ENCODE measurements at regions not wholly inside any gene's neighbourhood (a gene's known extent, or its start where the extent isn't known, plus 50 kb on each side); places are given as distances from the start of the nearest gene placed in this dataset.

DNA sequence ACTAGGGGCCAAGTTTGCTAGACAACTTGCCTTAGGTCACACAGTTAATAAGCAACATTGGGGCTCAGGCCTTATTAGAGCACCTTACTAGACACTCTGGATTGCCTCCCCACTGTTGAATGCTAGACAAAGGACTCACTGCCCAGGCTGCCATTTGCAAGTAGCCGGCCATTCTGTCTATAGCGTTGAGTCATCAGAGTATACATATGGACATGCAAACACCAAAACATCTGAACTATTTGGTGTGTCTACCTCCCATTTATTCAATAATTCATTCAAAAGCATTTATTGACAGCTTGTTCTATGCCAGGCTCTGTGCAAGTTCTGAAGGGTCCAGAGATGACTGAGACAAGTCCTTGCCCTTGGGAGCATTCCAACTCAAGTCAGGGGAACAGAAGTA is 181.4 kb upstream of the DPT start:
- Histone ChIP-seq H3K9me3 (ENCODE audit: insufficient read depth, low read depth, low read length) (no peaks in the 10 kb centered on the region), H3K4me2 (ENCODE audit: low read length) (no peak overlapping the region), H3K27me3 (ENCODE audit: insufficient read depth, low read length) (no peaks in the 10 kb centered on the region), H3K9ac (ENCODE audit: low read length) (no peak overlapping the region), H3K4me3 (ENCODE audit: insufficient read depth, low read depth, low read length) (no peak overlapping the region), H3K4me1 (ENCODE audit: insufficient read depth, low read length) (no peaks in the 10 kb centered on the region), H4K20me1 (ENCODE audit: insufficient read depth, low read length) (no peaks in the 10 kb centered on the region), H3K36me3 (ENCODE audit: insufficient read depth, low read length) (no peaks in the 10 kb centered on the region), H3K79me2 (ENCODE audit: insufficient read depth, low read length) (no peaks in the 10 kb centered on the region), H3K27ac (ENCODE audit: low read depth, low read length) (no peak overlapping the region), H2AFZ (ENCODE audit: low read depth, low read length) (no peak overlapping the region)
- no peak for TF ChIP-seq EZH2 (IDR thresholded peaks at IDR 0.05; ENCODE audit: insufficient read depth, low read length)
- Mint-ChIP-seq H3K27ac (ENCODE audit: unreplicated experiment) (peak overlapping the region; percentile 4), H3K27me3 (ENCODE audit: low read depth, unreplicated experiment) (no peaks in the 10 kb centered on the region), H3K9me3 (ENCODE audit: unreplicated experiment) (no peaks in the 10 kb centered on the region), H3K4me3 (ENCODE audit: unreplicated experiment) (no peak overlapping the region), H3K36me3 (ENCODE audit: low read depth, unreplicated experiment) (no peaks in the 10 kb centered on the region), H3K4me1 (ENCODE audit: low read depth, unreplicated experiment) (peaks cover 3% of the 10 kb centered on the region)
- FAIRE-seq (no peak), DNase-seq (ENCODE audit: low read depth) (no peak)

DNA sequence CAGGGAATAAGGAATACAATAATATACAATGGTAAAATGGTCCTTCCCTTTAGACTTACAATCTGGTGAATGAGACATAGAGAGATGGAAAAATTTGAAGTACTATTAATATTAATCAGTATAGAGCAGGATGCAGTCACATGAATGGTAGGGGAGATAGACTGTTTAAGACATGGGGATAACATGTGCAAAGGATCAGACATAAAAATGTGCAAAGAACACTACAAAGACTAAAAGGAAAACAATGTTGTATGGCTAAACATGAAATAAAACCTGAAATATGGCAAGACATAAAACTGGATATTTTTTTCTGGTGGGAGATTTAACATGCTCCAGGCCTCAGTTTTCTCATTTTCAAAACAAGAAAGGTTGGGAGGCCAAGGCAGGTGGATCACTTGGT is 182.4 kb upstream of the DPT start:
- Mint-ChIP-seq H3K9me3 (ENCODE audit: unreplicated experiment) (no peaks in the 10 kb centered on the region), H3K4me3 (ENCODE audit: unreplicated experiment) (no peak overlapping the region), H3K36me3 (ENCODE audit: low read depth, unreplicated experiment) (no peaks in the 10 kb centered on the region), H3K27ac (ENCODE audit: unreplicated experiment) (no peak overlapping the region), H3K27me3 (ENCODE audit: low read depth, unreplicated experiment) (no peaks in the 10 kb centered on the region), H3K4me1 (ENCODE audit: low read depth, unreplicated experiment) (peaks cover 3% of the 10 kb centered on the region)
- Histone ChIP-seq H3K79me2 (ENCODE audit: insufficient read depth, low read length) (no peaks in the 10 kb centered on the region), H3K36me3 (ENCODE audit: insufficient read depth, low read length) (no peaks in the 10 kb centered on the region), H2AFZ (ENCODE audit: low read depth, low read length) (no peak overlapping the region), H3K4me2 (ENCODE audit: low read length) (no peak overlapping the region), H4K20me1 (ENCODE audit: insufficient read depth, low read length) (no peaks in the 10 kb centered on the region), H3K4me3 (ENCODE audit: insufficient read depth, low read depth, low read length) (no peak overlapping the region), H3K9me3 (ENCODE audit: insufficient read depth, low read depth, low read length) (no peaks in the 10 kb centered on the region), H3K4me1 (ENCODE audit: insufficient read depth, low read length) (no peaks in the 10 kb centered on the region), H3K9ac (ENCODE audit: low read length) (no peak overlapping the region), H3K27ac (ENCODE audit: low read depth, low read length) (no peak overlapping the region), H3K27me3 (ENCODE audit: insufficient read depth, low read length) (no peaks in the 10 kb centered on the region)
- DNase-seq (ENCODE audit: low read depth) (no peak), FAIRE-seq (no peak)
- TF ChIP-seq CTCF (IDR thresholded peaks at IDR 0.05; ENCODE audit: insufficient read depth, low read depth, low read length) (no peak), EZH2 (IDR thresholded peaks at IDR 0.05; ENCODE audit: insufficient read depth, low read length) (no peak)

GRCh38 chr1:168913711-168914463 is 184.9 kb upstream of the DPT start:
- Mint-ChIP-seq H3K4me1 (ENCODE audit: low read depth, unreplicated experiment) (no peaks in the 10 kb centered on the region), H3K9me3 (ENCODE audit: unreplicated experiment) (no peaks in the 10 kb centered on the region), H3K27ac (ENCODE audit: unreplicated experiment) (no peak overlapping the region), H3K4me3 (ENCODE audit: unreplicated experiment) (no peak overlapping the region), H3K27me3 (ENCODE audit: low read depth, unreplicated experiment) (no peaks in the 10 kb centered on the region), H3K36me3 (ENCODE audit: low read depth, unreplicated experiment) (no peaks in the 10 kb centered on the region)
- Histone ChIP-seq H3K9me3 (ENCODE audit: insufficient read depth, low read depth, low read length) (no peaks in the 10 kb centered on the region), H4K20me1 (ENCODE audit: insufficient read depth, low read length) (no peaks in the 10 kb centered on the region), H3K27ac (ENCODE audit: low read depth, low read length) (no peak overlapping the region), H3K4me3 (ENCODE audit: insufficient read depth, low read depth, low read length) (no peak overlapping the region), H3K36me3 (ENCODE audit: insufficient read depth, low read length) (no peaks in the 10 kb centered on the region), H3K9ac (ENCODE audit: low read length) (no peak overlapping the region), H3K79me2 (ENCODE audit: insufficient read depth, low read length) (no peaks in the 10 kb centered on the region), H3K4me2 (ENCODE audit: low read length) (no peak overlapping the region), H2AFZ (ENCODE audit: low read depth, low read length) (no peak overlapping the region), H3K27me3 (ENCODE audit: insufficient read depth, low read length) (no peaks in the 10 kb centered on the region), H3K4me1 (ENCODE audit: insufficient read depth, low read length) (no peaks in the 10 kb centered on the region)
- TF ChIP-seq EZH2 (IDR thresholded peaks at IDR 0.05; ENCODE audit: insufficient read depth, low read length) (no peak), CTCF (IDR thresholded peaks at IDR 0.05; ENCODE audit: insufficient read depth, low read depth, low read length) (no peak)
- no peak for FAIRE-seq
- no peak for DNase-seq (ENCODE audit: low read depth)

Measured in astrocyte (in vitro differentiated cells and primary cell).